GM18868 (cell line): ENCODE measurements at regions not wholly inside any gene's neighbourhood (a gene's known extent, or its start where the extent isn't known, plus 50 kb on each side); places are given as distances from the start of the nearest gene placed in this dataset.
"Not testable (repeated sequence)": the region's sequence is repeated elsewhere in the genome, so short reads cannot be mapped to it uniquely, and the experiment has no call there.

Experiments
- ATAC-seq: cut with Tn5 transposase; IDR thresholded peaks from one replicate; pipeline ENCODE4 v1.9.1; 2021; ENCODE audit warnings: mild to moderate bottlenecking, moderate library complexity; ENCODE audit not compliant: unreplicated experiment

DNA sequence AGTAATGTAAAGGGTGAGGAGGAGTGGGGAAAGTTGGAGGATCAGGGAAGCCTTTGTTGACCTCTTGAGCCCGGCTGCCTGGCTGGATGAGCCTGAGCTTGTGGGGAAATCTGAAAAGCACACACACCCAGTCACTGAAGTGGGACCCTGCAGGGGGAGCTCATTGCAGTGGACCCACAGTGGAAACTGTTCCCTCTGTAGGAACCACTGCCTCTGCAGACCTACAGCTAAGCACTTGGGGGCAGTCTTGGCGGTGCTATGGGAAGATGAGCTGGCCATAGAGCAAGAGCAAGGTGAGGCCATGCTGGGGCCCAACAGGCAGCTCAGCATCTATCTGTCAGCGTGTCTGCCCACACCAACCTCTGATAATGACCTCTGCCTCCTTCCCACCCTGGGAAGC lies 294.8 kb downstream of the TSHZ3 start:
- no peak for ATAC-seq

DNA sequence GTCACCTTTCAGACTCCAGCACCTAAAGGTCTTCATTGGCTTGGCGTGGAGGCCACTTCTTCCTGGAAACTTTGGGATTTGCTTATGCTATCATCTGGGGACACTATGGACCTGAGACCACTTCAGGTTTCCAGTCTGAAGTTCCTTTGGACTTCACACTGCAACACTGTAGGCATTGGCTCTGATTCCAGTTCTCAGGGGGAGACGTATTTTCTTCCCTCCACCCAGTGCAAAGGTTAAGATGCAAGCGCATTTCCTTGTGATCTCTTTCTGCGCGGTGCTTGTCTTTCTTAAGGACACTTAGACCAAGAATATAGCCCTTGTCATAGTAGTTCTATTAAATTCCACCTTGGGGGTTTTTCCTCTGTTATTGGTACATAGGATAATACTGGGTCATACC lies 299.8 kb downstream of the TSHZ3 start:
- no peak for ATAC-seq

DNA sequence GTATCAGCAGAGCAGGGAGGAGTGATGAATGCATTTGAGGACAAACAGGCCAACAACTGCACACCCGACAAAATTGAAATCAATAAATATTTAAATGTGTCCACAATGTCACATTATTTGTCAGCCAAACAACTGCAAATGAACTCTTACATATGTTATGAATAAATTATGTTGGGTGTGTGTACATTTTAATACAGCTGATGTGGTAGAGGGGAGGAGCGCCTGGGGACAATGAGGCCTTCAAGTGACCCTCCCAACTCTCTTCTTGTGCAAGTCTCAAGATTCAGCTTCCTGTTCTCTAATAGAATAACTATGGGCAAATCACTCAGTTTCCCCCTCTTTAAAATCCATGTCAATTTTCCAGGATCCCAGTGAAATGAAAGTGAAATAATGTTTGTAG lies 303.2 kb downstream of the TSHZ3 start:
- ATAC-seq: no peak

DNA sequence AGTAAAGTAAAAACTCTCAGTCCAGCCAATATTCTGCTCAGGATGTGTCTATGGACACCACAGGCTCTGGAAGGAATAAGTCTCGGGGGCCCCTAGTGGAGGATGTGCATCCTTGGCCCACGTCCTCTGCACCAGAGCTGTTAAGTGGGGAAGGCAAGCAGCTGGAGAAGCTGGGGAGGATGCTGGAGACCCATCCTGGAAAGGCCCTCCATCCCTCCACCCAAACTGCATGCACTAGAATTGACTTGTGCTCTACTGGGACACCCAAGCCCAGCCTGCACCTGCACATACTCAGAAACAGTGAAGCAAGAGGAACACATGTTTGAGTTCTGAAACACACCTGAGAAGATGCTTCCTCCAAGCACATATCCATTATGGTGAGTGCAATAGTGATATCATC lies 307.8 kb downstream of the TSHZ3 start:
- ATAC-seq: no peak

DNA sequence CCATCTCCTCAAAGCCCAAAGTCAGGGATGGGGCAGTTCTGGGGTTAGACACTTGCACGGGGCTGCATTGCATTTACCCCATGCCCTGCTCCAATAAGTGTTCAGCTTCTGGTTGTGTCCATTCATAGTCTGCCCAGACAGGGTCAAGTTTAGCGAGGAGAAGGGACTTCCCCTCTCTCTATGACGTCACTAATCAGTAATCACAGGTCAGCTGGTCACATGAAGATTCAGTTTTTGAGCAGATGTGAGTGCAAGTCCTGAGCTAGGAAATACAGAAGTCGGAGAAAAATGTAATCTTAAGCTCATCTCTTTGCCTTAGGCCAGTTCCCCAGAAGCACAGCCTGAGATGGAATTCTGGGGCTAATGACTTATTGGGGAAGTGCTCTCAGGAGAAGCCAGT lies 310.1 kb downstream of the TSHZ3 start:
- no peak for ATAC-seq

DNA sequence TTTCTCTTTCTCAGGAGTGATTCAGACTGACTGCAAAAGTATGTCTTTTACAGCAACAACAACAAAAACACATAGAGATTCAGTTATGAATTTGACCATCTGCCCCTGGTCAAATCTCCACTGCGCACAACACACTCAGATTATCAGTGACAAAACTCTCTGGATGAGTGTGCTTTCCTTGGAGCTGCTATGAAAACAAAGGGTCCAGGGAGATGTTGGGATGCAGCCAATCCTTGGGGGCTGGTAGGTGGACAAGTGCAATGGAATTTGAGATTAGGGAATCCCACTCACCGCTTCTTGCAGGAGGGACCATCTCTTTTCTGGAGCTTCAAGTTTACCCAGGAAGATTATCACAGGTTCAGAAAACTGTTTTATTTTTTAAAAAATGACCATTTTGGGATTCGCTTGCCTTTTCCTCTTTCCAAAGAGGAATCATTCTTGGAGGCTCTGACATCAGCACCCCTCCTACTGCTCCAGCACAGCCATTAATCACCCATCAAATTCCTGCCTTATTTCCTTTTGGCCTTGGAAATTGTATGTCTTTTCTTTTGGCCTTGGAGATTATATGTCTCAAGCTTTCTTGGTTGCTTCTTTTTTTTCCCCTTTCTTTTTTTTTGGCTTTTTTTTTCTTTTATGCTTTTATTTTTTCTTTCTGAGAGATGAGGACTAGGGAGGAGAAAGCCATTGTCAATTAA lies 311.8 kb downstream of the TSHZ3 start:
- no peak for ATAC-seq

DNA sequence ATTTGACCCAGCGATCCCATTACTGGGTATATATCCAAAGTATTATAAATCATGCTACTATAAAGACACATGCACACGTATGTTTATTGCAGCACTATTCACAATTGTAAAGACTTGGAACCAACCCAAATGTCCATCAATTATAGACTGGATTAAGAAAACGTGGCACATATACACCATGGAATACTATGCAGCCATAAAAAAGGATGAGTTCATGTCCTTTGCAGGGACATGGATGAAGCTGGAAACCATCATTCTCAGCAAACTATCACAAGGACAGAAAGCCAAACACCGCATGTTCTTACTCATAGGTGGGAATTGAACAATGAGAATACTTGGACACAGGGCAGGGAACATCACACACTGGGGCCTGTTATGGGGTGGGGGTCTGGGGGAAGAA lies 317.8 kb downstream of the TSHZ3 start:
- not testable (repeated sequence) for ATAC-seq

DNA sequence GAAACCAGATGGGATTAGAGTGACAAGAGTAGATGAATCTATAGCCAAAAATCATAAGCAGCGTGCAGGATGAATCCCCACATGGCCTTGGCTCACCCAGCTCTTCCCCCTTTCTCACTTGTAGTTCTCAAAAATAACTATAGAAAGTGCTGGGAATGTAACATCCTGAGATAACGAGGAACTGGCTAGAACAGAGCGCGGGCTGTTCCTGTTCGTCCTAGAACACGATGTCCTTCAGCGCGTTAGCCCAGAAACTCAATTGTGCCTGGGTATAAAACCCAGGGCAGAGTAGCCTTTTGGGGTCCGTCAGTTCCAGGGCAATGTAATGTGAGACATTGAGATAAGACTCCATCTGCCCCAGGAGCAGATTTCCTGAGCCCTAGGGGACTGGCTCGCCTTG lies 326.2 kb downstream of the TSHZ3 start:
- ATAC-seq: no peak

DNA sequence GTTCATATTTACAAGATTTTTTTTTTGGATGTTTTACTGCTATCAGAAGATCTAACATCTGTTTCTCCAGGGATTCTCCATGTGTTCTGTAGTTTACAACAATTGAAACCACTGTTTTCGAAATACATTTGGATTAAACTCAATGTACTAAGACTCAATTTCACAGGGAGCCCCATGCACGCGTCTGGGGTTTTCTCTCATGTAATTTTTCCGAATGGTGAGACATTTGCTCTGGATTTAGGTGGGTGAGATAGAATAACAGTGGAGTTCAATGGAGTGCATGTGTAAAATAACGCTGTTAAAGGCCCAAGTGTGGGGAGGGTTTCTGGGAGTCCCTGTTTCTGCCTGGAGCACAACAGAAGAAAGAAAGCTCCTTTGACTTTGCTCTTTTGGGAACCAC lies 330.3 kb downstream of the TSHZ3 start:
- ATAC-seq: no peak

DNA sequence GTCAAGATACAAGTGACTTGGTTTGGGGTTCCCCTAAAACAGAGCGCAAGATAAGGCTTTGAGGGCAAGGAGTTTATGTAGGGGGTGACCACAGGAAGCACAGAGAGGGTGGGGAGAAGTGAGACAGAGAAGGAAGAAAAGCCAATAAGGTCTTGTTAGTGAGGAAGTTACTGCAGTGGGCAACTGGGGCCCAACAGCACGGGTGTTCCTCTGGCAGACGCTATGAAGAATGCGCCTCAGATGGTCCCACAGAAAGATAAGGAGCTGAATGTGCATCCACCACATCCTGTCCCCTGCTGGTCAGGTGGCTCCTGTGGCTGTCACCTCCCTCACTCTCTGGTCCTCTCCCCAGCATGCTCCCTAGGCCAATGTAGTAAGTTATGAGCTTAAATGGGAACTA lies 333.5 kb downstream of the TSHZ3 start:
- no peak for ATAC-seq

DNA sequence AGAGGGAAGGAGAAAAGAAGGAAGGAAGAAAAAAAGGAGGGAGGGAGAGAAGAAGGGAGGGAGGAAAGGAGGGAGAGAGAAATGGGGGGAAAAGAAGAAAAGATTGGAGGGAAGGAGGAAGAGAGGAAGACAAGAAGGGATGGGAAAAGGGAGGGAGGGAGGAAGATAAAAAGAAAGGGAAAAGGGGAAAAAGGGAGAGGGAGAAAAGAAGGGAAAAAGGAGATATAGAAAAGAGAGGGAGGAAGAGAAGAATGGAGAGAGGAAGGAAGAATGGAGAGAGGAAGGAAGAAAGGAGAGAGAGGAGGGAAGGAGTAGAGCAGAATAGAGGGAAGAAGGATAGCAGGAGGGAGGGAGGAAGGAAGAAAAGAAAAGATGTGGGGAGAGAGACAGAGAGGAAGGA lies 334.6 kb downstream of the TSHZ3 start:
- no peak for ATAC-seq

DNA sequence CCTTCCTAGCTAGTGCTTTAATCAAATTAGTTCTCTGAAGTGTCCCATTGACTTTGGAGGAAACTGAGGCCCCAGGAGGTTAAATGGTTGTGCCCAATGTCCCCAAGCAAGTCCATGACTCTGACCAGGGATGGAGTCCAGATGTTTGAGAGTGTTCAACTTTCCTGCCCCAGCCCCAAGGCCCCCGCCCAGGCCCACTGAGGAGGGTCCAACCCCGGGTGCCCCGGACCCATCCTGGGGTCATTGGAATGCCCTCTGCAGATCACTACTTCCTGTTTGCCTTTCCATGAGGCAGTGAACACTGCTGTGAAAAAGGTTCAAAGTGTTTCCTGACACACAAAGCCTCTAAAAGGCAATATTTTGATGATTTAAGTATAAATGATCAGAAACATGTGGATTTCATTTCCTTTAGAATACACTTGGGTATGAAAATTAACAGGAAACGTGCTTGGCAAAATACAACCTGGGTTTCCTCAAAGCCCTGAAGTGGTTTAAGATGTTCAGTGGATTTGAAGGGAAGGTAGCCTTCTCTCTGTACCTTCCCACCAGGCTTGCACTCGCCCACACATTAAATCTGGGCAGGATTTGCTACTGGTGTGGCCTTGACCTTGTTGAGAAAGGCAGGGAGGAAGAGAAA lies 335.7 kb downstream of the TSHZ3 start:
- ATAC-seq: no peak

DNA sequence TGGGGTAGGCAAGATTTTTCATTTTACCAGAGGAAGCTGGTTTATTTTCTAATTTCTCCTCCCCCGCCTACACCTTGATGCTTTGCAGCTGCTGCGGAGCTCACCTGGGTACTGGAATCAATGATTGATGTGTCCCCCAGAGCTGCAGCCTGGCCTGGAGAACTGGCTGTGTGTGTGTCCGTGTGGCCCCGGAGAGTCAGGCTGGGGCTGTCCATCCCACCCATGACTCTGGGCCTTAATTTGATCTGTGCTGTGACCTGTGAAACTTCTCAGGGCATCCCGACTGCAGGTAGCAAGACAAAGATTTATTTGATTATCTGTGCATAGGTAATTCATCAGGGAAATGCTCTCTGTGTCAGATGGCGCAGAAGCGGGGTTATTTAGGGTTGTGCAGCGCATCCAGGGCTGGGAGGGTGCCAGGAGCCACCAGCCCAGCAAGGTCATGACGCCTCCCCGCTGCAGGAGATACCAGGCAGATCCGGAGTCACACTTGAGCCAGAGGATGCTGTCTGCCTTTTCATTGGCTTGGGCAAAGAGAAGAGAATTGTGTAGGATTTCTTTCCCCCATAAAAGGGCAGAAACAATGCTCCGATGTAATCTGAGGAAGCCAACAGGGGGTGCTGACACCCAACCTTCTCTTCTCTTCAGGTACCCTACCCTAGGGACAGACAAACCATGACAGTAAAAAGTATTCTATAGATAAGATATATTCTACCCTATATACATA lies 346.6 kb downstream of the TSHZ3 start:
- ATAC-seq: no peak

DNA sequence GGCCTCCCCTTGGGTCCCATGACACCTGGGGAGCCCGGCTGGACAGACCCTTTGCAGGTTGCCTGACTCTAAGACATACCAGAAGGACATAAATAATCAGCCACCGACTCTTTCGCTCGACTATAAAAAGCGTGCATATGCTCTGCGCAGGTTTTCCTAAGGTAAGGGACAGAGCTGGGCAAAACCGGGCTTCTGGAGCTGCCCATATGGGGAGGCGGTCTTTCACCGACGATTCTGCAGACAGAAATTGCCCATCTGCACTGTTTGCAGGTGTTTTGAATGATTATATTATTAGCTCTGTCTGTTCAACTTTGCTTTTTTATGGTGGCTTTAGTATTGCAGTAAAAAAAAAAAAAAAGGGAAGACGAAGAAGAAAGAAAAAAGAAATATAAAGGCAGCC lies 347.2 kb downstream of the TSHZ3 start:
- ATAC-seq: no peak

DNA sequence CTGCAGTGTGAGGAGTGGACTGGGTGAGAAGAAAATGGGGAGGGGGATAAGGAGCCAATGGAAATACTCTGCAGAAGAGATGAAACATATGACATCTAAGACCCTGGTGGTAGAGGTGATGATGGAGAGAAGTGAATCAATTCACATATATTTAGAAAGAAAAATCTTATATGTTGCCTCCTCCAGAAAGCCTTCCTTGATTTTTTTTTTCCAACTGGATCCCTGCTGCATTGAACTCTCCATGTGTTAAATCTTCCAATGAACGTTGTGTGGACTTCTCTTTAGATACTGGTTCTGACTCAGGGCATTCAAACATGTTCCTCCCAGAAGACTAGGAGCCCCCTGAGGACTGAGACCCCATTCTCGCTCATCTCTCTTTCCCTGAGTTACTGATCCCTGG lies 348.3 kb downstream of the TSHZ3 start:
- ATAC-seq: no peak

DNA sequence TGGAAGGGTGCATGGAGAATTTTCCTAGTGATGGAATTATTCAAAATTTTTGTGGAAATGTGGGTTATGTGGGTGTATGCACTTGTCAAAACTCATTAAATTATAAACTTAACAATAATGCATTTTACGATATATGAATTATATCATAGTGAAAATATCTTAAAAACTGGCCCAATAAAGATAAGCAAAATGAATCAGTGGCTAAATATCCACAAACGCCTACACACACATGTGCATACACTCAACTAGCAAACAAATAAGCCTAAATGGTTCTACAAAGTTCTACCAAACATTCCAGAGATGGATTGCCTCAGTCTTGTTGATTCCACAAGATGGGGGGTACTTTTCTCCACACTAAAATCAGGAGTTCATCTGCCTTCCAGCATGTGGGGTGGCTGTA lies 349.5 kb downstream of the TSHZ3 start:
- ATAC-seq: no peak

DNA sequence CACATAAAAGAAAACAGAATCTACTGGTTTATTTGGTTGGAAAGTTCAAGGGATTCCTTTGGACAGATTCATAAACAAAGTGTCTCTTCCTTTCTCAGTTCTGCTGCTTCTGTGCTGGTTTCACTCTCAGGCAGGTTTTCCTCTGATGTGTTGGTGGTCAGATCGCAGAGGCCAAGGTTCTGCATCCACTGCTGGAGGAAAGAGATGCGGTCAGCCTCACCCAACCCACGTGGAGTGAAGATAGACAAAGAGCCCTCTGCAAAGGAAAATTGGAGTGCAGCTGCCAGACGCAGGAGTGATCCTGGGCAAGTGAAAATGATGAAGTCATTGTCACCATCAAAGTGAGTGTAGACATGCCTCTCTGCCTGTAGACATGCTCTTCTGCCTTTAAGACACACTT lies 352.0 kb downstream of the TSHZ3 start:
- no peak for ATAC-seq

DNA sequence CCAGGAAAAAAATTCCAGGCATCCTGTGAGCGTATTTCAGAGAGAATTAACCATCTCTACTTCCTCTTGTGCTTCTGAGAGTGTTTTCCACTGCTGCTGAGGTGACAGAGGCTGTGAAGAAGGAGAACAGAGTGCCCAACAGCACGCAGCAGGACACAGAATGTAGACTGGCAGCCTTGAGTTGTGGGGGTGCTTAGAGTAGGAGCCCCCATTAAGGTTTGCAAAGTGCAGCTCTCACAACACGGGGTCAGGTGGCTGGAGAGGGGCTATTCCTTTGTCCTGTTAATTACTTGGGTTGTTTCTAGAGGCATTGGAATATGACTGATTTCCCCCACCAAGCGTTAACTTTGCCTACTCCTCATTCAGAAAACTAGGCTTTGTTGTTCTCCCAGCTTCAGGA lies 370.6 kb downstream of the TSHZ3 start:
- ATAC-seq: no peak

DNA sequence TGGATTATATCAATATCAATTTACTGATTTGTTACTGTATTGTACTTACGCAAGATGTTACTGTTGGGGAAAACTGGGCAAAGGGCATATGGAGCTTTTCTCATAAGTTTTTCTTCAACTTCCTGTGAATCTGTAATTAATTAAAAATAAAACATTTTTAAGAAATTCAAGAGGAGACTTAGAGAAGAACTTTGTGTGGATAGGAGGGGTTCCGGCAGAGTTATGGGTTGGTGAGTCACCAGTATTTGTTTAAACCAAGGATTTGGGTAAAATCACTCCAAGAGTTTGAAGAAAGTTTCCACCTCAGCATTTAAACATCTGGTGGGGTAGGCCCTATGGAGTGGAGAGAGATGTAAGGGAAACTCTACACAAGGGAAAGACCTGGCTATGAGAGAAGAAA lies 379.6 kb downstream of the TSHZ3 start:
- no peak for ATAC-seq

DNA sequence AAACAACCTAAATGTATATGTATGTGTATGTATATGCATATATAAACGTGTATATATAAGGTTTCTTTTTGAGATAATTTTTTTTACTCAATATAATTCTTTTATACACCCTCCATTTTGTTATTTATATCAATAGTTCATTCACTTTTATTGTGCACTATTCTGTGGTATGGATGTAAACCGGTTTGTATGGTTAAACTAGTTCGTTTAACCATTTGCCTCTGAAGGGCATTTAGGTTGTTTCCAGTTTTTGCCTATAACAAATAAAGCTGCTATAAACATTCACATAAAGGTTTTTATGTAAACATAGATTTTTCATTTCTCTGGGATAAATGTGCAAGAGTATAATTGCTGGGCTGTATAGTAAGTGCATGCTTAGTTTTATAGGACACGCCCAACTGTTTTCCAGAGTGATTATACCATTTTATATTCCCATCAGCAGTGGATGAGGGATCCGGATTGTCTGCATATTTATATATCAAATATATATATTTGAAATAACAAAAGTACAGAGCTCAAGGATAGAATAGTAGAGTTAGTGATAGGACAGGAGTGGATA lies 380.3 kb downstream of the TSHZ3 start:
- no peak for ATAC-seq

DNA sequence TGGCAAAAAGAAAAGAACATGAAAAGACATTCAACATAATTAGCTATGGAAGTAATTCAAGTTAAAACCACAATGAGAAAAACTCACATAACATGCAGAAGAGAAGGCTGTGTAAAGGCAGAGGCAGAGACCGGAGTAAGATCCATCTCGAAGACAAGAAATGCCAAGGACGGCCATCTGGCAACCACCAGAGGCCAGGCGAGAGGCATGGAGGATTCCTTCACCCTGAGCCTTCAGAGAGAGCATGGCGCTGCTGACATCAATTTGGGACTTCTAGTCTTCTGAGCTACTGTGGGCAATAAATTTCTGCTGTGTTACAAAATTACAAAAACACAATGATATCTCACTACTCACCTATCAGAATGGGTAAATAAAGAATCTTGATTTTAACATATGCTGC lies 381.0 kb downstream of the TSHZ3 start:
- no peak for ATAC-seq

DNA sequence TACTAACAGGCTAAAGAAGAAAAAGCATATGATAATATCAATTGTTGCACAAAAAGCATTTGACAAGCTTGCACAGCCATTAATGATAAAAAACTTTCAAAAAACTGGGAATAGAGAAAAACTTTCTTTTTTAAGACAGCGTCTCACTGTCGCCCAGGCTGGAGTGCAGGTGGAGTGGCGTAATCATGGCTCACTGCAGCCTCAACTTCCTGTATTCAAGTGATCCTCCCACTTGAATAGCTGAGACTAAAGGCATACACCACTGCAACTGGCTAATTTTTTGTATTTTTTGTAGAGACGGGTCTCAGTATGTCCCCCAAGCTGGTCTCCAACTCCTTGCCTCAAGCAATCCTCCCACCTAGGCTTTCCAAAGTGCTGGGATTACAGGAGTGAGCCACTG lies 382.8 kb downstream of the TSHZ3 start:
- no peak for ATAC-seq
